OCI-LY7 (cell line): ENCODE measurements at regions not wholly inside any gene's neighbourhood (a gene's known extent, or its start where the extent isn't known, plus 50 kb on each side); places are given as distances from the start of the nearest gene placed in this dataset.

Source experiments
- BruUV-seq: library from RNA; stranded (reverse); fragments of 400-500 nt; replicated peaks from 2 replicates; lab custom pipeline; 2021; lab: Mats Ljungman, UMichigan
- CTCF ChIA-PET: fragments of 300-600 bp; sonication (Branson Sonifier 250); formaldehyde crosslinking; loops from one replicate; lab custom pipeline; 2022; ENCODE audit warnings: antibody characterized with exemption; ENCODE audit not compliant: unreplicated experiment; lab: Charles Lee
- POLR2A ChIA-PET: fragments of 300-600 bp; sonication (Branson Sonifier 250); formaldehyde crosslinking; loops from one replicate; lab custom pipeline; 2022; ENCODE audit warnings: antibody characterized with exemption; lab: Charles Lee
- DNase-seq: peaks from one replicate; pipeline ENCODE4 v3.0.0-alpha.2; 2015; ENCODE audit warnings: low spot score
- H2AFZ ChIP-seq: fragments of 200-600 bp; sonication (generic), shearing (Covaris generic); 2 replicates; pipeline ENCODE4 v1.6.1; 2014; ENCODE audit warnings: mild to moderate bottlenecking, antibody characterized with exemption, low read length, moderate library complexity
- H3K27ac ChIP-seq: fragments of 200-600 bp; sonication (generic); 2 replicates; pipeline ENCODE4 v1.5.1; 2014; ENCODE audit warnings: mixed run types, low read depth, mild to moderate bottlenecking, moderate library complexity, low read length, inconsistent platforms; ENCODE audit not compliant: poor library complexity, severe bottlenecking
- H3K36me3 ChIP-seq: fragments of 200-600 bp; sonication (generic); 2 replicates; pipeline ENCODE4 v1.6.1; 2014; ENCODE audit warnings: mild to moderate bottlenecking, antibody characterized with exemption, low read length, moderate library complexity, mixed read lengths; ENCODE audit not compliant: insufficient read depth
- H3K4me1 ChIP-seq: fragments of 200-600 bp; sonication (generic); 2 replicates; pipeline ENCODE4 v1.5.1; 2014; ENCODE audit warnings: mild to moderate bottlenecking, low read length; ENCODE audit not compliant: insufficient read depth, poor library complexity, severe bottlenecking
- H3K4me2 ChIP-seq: fragments of 200-600 bp; sonication (generic); 2 replicates; pipeline ENCODE4 v1.6.1; 2014; ENCODE audit warnings: mild to moderate bottlenecking, low read length
- H3K4me3 ChIP-seq: fragments of 200-600 bp; sonication (generic); 2 replicates; pipeline ENCODE4 v1.5.1; 2014; ENCODE audit warnings: mild to moderate bottlenecking, low read depth, low read length; ENCODE audit not compliant: poor library complexity, severe bottlenecking
- H3K79me2 ChIP-seq: fragments of 200-600 bp; sonication (generic); 2 replicates; pipeline ENCODE4 v1.6.1; 2016; ENCODE audit warnings: low read depth, mild to moderate bottlenecking, low read length, moderate library complexity, mixed read lengths; ENCODE audit not compliant: insufficient read depth
- H3K9me2 ChIP-seq: fragments of 200-600 bp; sonication (generic); 2 replicates; pipeline ENCODE4 v1.6.1; 2016; ENCODE audit warnings: mild to moderate bottlenecking, low read length, mixed read lengths; ENCODE audit not compliant: insufficient read depth
- H3K9me3 ChIP-seq: fragments of 200-600 bp; sonication (generic); 2 replicates; pipeline ENCODE4 v1.6.1; 2014; ENCODE audit warnings: mild to moderate bottlenecking, mixed run types, low read length, mixed read lengths
- H4K20me1 ChIP-seq: fragments of 200-600 bp; sonication (generic); 2 replicates; pipeline ENCODE4 v1.6.1; 2014; ENCODE audit warnings: mild to moderate bottlenecking, antibody characterized with exemption, low read length, moderate library complexity, mixed read lengths; ENCODE audit not compliant: insufficient read depth
- CTCF ChIP-seq: fragments of 200-600 bp; sonication (generic); conservative IDR thresholded peaks from 2 replicates; pipeline ENCODE4 v1.5.1; 2014; ENCODE audit warnings: mild to moderate bottlenecking, antibody characterized with exemption, low read length, moderate library complexity, mixed read lengths
- EZH2phosphoT487 ChIP-seq: fragments of 200-600 bp; sonication (generic); IDR thresholded peaks from 2 replicates; pipeline ENCODE4 v1.6.1; 2018; ENCODE audit warnings: low read depth, borderline replicate concordance, mild to moderate bottlenecking, mixed run types, antibody characterized with exemption, low read length, moderate library complexity, mixed read lengths
- intact Hi-C: fragments of 100-400 bp; cut with micrococcal nuclease; formaldehyde crosslinking; loops from one replicate; pipeline ENCODE4 v1.10.0; 2022; ENCODE audit not compliant: unreplicated experiment

DNA sequence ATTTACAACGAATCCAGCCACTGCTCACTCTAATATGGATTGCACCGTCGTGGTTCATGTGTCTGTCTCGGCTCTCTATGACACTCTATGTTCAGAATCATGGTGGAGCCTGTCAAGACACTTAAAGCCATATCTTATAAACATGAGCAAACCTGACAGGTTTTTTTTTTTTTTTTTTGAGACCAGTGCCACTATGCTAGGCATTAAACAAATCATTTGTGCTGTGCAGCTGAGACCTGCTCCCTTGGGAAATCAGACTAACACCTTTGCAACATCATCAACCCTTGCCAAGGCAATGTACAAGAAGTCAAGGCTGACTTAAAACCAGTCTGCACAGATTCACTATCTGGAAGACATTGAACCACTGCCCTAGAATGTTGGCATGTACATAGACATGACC, 181.2 kb upstream of the ANK3 start:
- Histone ChIP-seq H3K79me2 (no peaks in the 10 kb centered on the region), H3K27ac (no peak overlapping the region), H3K9me2 (no peaks in the 10 kb centered on the region), H3K9me3 (no peaks in the 10 kb centered on the region), H4K20me1 (no peaks in the 10 kb centered on the region), H3K4me2 (no peak overlapping the region), H3K36me3 (no peaks in the 10 kb centered on the region), H3K4me1 (no peaks in the 10 kb centered on the region), H3K4me3 (no peak overlapping the region), H2AFZ (no peak overlapping the region)
- ChIA-PET CTCF (no interaction called here), POLR2A (interaction anchor here (0.6 to 0.7 kb wide), 2 partner anchors 24 to 37 kb away, joined by 3 read pairs; no protein-coding TSS in a partner anchor)
- intact Hi-C loops = no loop called here
- no peak for DNase-seq
- no peak for TF ChIP-seq CTCF
- TF ChIP-seq EZH2phosphoT487 = no peak
- BruUV-seq = no TSS peak

DNA sequence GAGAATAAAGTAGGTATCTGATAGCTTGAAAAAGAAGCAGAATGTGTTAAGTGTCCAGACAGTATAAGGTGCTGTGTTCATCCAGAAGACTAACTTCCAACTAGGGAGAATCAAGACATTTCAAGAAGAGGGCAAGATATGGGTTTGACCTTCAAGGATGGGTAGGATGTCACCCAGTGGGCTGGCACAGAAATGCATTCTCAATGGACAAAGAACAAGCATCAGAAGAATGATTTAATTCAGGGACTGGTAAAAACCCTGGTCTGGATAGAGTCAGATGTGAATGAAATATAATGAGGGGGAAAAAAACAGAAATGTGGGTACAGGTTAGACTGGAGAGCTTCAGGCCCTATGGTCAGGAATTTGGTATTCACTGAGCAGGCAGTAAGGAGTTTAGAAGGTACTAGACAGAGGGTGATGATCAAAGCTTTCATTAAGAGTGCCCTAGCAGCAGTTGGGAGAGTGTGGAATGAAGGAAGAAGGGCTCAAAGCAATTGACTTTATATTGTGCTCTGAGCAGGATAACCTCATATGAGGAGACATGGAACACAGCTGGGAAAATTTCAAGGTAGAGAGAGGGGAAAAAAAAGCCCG, 180.7 kb upstream of the ANK3 start:
- BruUV-seq = no TSS peak
- Histone ChIP-seq H4K20me1 (no peaks in the 10 kb centered on the region), H3K4me1 (no peaks in the 10 kb centered on the region), H3K9me2 (no peaks in the 10 kb centered on the region), H3K9me3 (no peaks in the 10 kb centered on the region), H2AFZ (no peak overlapping the region), H3K4me2 (no peak overlapping the region), H3K4me3 (no peak overlapping the region), H3K27ac (no peak overlapping the region), H3K36me3 (no peaks in the 10 kb centered on the region), H3K79me2 (no peaks in the 10 kb centered on the region)
- no peak for TF ChIP-seq EZH2phosphoT487
- no peak for TF ChIP-seq CTCF
- POLR2A ChIA-PET = interaction anchor here (0.6 kb wide), 1 partner anchor 37 kb away, joined by 3 read pairs; no protein-coding TSS in a partner anchor
- intact Hi-C loops = no loop called here
- CTCF ChIA-PET = no interaction called here
- no peak for DNase-seq

DNA sequence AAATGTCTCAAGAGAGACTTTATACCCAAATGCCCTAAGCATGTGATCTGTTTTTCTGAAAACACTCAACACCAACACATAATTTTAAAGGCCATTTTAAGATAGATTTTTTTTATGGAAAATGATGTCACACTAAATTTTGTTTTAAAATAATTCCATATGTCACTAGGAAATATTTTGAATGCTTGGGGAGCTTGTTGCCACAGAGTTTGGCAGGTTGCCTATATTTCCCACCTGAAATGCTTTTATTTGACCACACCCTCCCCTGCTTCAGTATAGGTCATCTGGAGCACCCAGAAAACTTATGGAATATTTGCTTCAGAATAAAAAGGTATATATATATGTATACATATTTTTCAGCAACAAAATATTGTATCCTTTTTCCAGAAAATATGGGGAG, 180.0 kb upstream of the ANK3 start:
- CTCF ChIA-PET = no interaction called here
- POLR2A ChIA-PET = interaction anchor here (0.5 to 0.6 kb wide), 2 partner anchors 37 to 766 kb away, joined by 3 read pairs; no protein-coding TSS in a partner anchor
- Histone ChIP-seq H3K79me2 (no peaks in the 10 kb centered on the region), H3K9me2 (no peaks in the 10 kb centered on the region), H3K27ac (no peak overlapping the region), H3K4me1 (no peaks in the 10 kb centered on the region), H2AFZ (no peak overlapping the region), H3K36me3 (no peaks in the 10 kb centered on the region), H3K4me3 (no peak overlapping the region), H4K20me1 (no peaks in the 10 kb centered on the region), H3K9me3 (no peaks in the 10 kb centered on the region), H3K4me2 (no peak overlapping the region)
- intact Hi-C loops = no loop called here
- BruUV-seq = no TSS peak
- no peak for TF ChIP-seq EZH2phosphoT487
- no peak for TF ChIP-seq CTCF
- no peak for DNase-seq
